ENCODE measurements at regions not wholly inside any gene's neighbourhood (a gene's known extent, or its start where the extent isn't known, plus 50 kb on each side); places are given as distances from the start of the nearest gene placed in this dataset.

DNA sequence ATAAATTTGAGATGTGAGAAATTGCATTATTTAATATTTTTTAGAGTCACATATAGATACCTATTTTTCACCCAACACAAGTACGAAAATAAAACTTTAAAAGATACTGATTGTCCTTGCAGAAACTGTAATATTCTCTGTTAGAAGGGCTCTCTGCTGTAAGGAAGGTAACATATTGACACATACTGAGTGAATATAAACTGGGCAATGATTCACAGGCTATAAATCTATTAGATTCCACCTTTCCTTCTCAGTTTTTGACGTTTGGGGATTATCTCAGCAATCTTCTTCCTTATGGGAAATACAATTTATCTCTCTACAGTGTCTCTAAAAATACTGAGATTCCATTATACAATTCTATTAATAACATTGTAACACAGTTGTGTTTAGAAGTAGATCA is 229.1 kb upstream of the MAP2 start:
- Histone ChIP-seq H3K36me3 (ENCODE audit: insufficient read depth) (no peaks in the 10 kb centered on the region), H4K20me1 (ENCODE audit: insufficient read depth) (no peaks in the 10 kb centered on the region), H2AFZ (ENCODE audit: low read depth) (no peak overlapping the region), H3K27me3 (ENCODE audit: insufficient read depth, low read depth) (no peaks in the 10 kb centered on the region), H3K4me3 (IDR thresholded peaks at IDR 0.05; ENCODE audit: insufficient read depth, low read depth, low read length) (no peak overlapping the region), H3K9ac (no peak overlapping the region), H3K27ac (no peak overlapping the region), H3K4me1 (ENCODE audit: low read depth, poor library complexity, severe bottlenecking) (peaks cover 8% of the 10 kb centered on the region), H3K79me2 (ENCODE audit: insufficient read depth, low read depth) (no peaks in the 10 kb centered on the region), H3K4me2 (no peak overlapping the region)
- no peak for TF ChIP-seq CTCF (conservative IDR thresholded peaks at IDR 0.05; ENCODE audit: low read depth, low read length)

GRCh38 chr2:209208211-209208610 is 215.6 kb upstream of the MAP2 start:
- Histone ChIP-seq H3K4me3 (IDR thresholded peaks at IDR 0.05; ENCODE audit: insufficient read depth, low read depth, low read length) (no peak overlapping the region), H3K36me3 (ENCODE audit: insufficient read depth) (no peaks in the 10 kb centered on the region), H3K27ac (no peak overlapping the region), H3K4me2 (peak overlapping the region; percentile 11; the same call in 1 of the 2 replicates), H3K4me1 (ENCODE audit: low read depth, poor library complexity, severe bottlenecking) (no peaks in the 10 kb centered on the region), H3K27me3 (ENCODE audit: insufficient read depth, low read depth) (no peaks in the 10 kb centered on the region), H4K20me1 (ENCODE audit: insufficient read depth) (no peaks in the 10 kb centered on the region), H2AFZ (ENCODE audit: low read depth) (peak overlapping the region; percentile 37; the same call in 1 of the 2 replicates), H3K79me2 (ENCODE audit: insufficient read depth, low read depth) (no peaks in the 10 kb centered on the region), H3K9ac (no peak overlapping the region)
- TF ChIP-seq CTCF (conservative IDR thresholded peaks at IDR 0.05; ENCODE audit: low read depth, low read length), result peak; percentile 87

DNA sequence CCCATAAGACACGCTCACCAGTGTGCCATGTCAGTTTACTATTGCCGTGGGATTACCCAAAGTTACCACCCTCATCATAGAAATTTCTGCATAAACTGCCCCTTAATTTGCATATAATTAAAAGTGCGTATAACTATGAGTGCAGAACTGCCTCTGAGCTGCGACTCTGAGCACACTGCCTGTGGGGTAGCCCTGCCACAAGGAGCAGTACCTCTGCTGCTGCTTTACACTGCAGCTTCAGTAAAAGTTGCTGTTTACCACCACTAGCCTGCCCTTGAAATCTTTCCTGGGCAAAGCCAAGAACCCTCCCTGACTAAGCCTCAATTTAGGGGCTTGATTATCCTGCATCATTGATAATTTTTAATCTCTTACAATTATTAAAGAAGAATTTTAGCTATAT is 213.9 kb upstream of the MAP2 start:
- no peaks in the 10 kb centered on the region for H3K79me2 ChIP-seq (ENCODE audit: insufficient read depth, low read depth)
- H3K27me3 ChIP-seq (ENCODE audit: insufficient read depth, low read depth), result no peaks in the 10 kb centered on the region

DNA sequence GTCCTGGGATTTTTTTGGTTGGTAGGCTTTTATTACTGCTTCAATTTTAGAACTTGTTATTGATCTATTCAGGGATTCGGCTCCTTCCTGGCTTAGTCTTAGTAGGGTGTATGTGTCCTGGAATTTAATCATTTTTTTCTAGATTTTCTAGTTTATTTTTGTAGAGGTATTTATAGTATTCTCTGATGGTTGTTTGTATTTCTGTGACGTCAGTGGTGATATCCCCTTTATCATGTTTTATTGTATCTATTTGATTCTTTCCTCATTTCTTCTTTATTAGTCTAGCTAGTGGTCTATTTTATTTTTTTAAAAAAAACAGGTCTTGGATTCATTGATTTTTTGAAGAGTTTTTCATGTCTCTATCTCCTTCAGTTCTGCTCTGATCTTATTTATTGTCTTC is 193.3 kb upstream of the MAP2 start:
- H3K27me3 ChIP-seq (ENCODE audit: insufficient read depth, low read depth), result no peaks in the 10 kb centered on the region
- no peaks in the 10 kb centered on the region for H3K79me2 ChIP-seq (ENCODE audit: insufficient read depth, low read depth)
- H3K27ac ChIP-seq, result no peak overlapping the region
- H3K9ac ChIP-seq, result no peak overlapping the region
- no peak for TF ChIP-seq CTCF (conservative IDR thresholded peaks at IDR 0.05; ENCODE audit: low read depth, low read length)
- H3K4me1 ChIP-seq (ENCODE audit: low read depth, poor library complexity, severe bottlenecking), result no peaks in the 10 kb centered on the region
- no peak overlapping the region for H2AFZ ChIP-seq (ENCODE audit: low read depth)
- H3K4me3 ChIP-seq (IDR thresholded peaks at IDR 0.05; ENCODE audit: insufficient read depth, low read depth, low read length), result no peak overlapping the region
- no peaks in the 10 kb centered on the region for H4K20me1 ChIP-seq (ENCODE audit: insufficient read depth)
- H3K4me2 ChIP-seq, result no peak overlapping the region
- H3K36me3 ChIP-seq (ENCODE audit: insufficient read depth), result no peaks in the 10 kb centered on the region

More for the DNA sequence above, 213.9 kb upstream of the MAP2 start:
- no peaks in the 10 kb centered on the region for H3K4me1 ChIP-seq (ENCODE audit: low read depth, poor library complexity, severe bottlenecking)
- no peaks in the 10 kb centered on the region for H4K20me1 ChIP-seq (ENCODE audit: insufficient read depth)
- no peak overlapping the region for H3K27ac ChIP-seq
- no peak overlapping the region for H3K9ac ChIP-seq
- no peaks in the 10 kb centered on the region for H3K36me3 ChIP-seq (ENCODE audit: insufficient read depth)
- no peak overlapping the region for H2AFZ ChIP-seq (ENCODE audit: low read depth)
- no peak overlapping the region for H3K4me2 ChIP-seq
- TF ChIP-seq CTCF (conservative IDR thresholded peaks at IDR 0.05; ENCODE audit: low read depth, low read length), result no peak
- H3K4me3 ChIP-seq (IDR thresholded peaks at IDR 0.05; ENCODE audit: insufficient read depth, low read depth, low read length), result no peak overlapping the region
